ENCODE measurements at regions not wholly inside any gene's neighbourhood (a gene's known extent, or its start where the extent isn't known, plus 50 kb on each side); places are given as distances from the start of the nearest gene placed in this dataset.
A peak's percentile ranks its signal among the peaks of the same experiment; 100 is the strongest.

DNA sequence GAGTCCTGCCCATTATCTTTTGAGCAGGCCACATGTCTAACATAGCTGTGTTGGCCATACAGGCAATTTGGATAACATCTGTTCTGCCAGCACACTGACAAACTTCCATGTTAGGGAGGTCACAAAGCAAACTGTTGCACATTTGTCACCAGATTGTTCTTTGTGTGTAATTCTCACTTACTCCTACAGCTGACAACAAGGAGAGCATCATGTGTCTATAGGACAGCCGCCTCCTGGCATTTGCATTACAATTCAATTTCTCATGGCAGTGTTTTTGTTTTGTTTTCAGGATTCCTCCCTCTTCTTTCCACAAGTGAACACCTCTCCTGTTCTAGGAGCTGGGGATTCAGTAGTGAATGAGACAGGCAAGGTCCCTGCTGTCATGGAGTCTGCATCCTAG lies 94.3 kb upstream of the LEF1 start:
- no peaks in the 10 kb centered on the region for H3K27me3 ChIP-seq (ENCODE audit: control insufficient read depth, insufficient read depth)
- no peaks in the 10 kb centered on the region for H3K4me1 ChIP-seq (ENCODE audit: control insufficient read depth, insufficient read depth, low read length)
- intact Hi-C loops (cut with DNase I) = no loop called here
- 93% methylated on average over 1 of the region's 1 CpG for WGBS
- ATAC-seq = no peak
- no peak for DNase-seq
- no peak overlapping the region for H3K27ac ChIP-seq (ENCODE audit: low read length)
- no peak overlapping the region for H3K4me3 ChIP-seq (ENCODE audit: low read length)
- no peaks in the 10 kb centered on the region for H3K9me3 ChIP-seq (ENCODE audit: control insufficient read depth, low read length)

- no peaks in the 10 kb centered on the region for H3K9me3 ChIP-seq (ENCODE audit: control insufficient read depth, low read length)
- no peaks in the 10 kb centered on the region for H3K4me1 ChIP-seq (ENCODE audit: control insufficient read depth, insufficient read depth, low read length)
- WGBS = 25% methylated on average over 1 of the region's 1 CpG
- H3K4me3 ChIP-seq (ENCODE audit: low read length) = no peak overlapping the region
- H3K27ac ChIP-seq (ENCODE audit: low read length) = no peak overlapping the region
- DNase-seq (no peak), ATAC-seq (no peak)
- no peaks in the 10 kb centered on the region for H3K27me3 ChIP-seq (ENCODE audit: control insufficient read depth, insufficient read depth)
- intact Hi-C loops (cut with DNase I) = no loop called here
Observed at GRCh38 chr4:108261026-108261425, 92.3 kb upstream of the LEF1 start.

DNA sequence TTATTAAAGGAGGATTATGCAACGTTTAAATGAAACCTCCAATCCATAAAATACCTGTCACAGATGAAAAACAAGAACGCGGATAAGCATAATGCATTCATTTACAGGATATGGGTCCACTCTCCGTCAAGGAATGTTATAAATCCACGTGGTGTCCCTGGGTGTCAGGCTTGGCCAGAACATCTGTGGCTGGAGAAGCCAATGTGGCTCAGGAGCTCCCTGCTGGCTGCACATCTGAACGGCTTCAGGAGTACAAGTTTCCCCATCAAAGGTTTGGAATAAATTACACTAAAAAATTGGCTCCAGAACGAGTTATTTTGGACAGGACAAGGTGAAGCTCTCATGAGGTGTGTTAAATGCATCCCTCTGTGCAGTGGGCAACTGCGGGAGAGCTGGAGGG lies 87.8 kb upstream of the LEF1 start:
- no peaks in the 10 kb centered on the region for H3K9me3 ChIP-seq (ENCODE audit: control insufficient read depth, low read length)
- H3K27me3 ChIP-seq (ENCODE audit: control insufficient read depth, insufficient read depth) = no peaks in the 10 kb centered on the region
- WGBS = 78% methylated on average over 8 of the region's 8 CpGs
- intact Hi-C loops (cut with DNase I) = no loop called here
- H3K4me1 ChIP-seq (ENCODE audit: control insufficient read depth, insufficient read depth, low read length) = no peaks in the 10 kb centered on the region
- H3K27ac ChIP-seq (ENCODE audit: low read length) = no peak overlapping the region
- no peak overlapping the region for H3K4me3 ChIP-seq (ENCODE audit: low read length)
- ATAC-seq = no peak
- DNase-seq = no peak

- Histone ChIP-seq H3K27ac (ENCODE audit: low read length) (no peak overlapping the region), H3K4me3 (ENCODE audit: low read length) (no peak overlapping the region), H3K9me3 (ENCODE audit: control insufficient read depth, low read length) (no peaks in the 10 kb centered on the region), H3K27me3 (ENCODE audit: control insufficient read depth, insufficient read depth) (no peaks in the 10 kb centered on the region), H3K4me1 (ENCODE audit: control insufficient read depth, insufficient read depth, low read length) (no peaks in the 10 kb centered on the region)
- intact Hi-C loops (cut with DNase I) = no loop called here
- 43% methylated on average over 2 of the region's 2 CpGs for WGBS
- no peak for DNase-seq
- ATAC-seq = no peak
Observed at GRCh38 chr4:108255203-108255747, 86.5 kb upstream of the LEF1 start.

DNA sequence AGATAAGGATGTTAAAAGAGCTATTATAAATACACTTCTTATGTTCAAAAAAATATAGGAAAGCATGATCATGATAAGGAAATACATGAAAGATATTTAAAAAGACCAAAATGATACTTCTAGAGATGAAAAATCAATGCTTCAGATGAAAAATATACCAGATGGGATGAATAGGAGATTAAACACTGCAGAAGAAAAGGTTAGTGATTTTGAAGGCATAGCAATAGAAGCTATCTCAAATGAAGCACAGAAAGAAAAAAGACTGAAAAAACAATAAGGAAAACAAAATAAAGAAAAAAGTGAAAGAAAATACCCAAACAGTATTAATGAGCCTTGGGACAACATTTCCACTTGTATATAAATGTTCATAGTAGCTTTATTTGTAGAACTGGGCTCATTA lies 80.7 kb upstream of the LEF1 start:
- H3K4me3 ChIP-seq (ENCODE audit: low read length) = no peak overlapping the region
- intact Hi-C loops (cut with DNase I) = no loop called here
- DNase-seq = no peak
- H3K4me1 ChIP-seq (ENCODE audit: control insufficient read depth, insufficient read depth, low read length) = no peaks in the 10 kb centered on the region
- no peaks in the 10 kb centered on the region for H3K9me3 ChIP-seq (ENCODE audit: control insufficient read depth, low read length)
- H3K27ac ChIP-seq (ENCODE audit: low read length) = no peak overlapping the region
- ATAC-seq = no peak
- no peaks in the 10 kb centered on the region for H3K27me3 ChIP-seq (ENCODE audit: control insufficient read depth, insufficient read depth)

GRCh38 chr4:108247387-108248049 lies 78.8 kb upstream of the LEF1 start:
- ATAC-seq = no peak
- intact Hi-C loops (cut with DNase I) = no loop called here
- H3K27me3 ChIP-seq (ENCODE audit: control insufficient read depth, insufficient read depth) = no peaks in the 10 kb centered on the region
- DNase-seq = peak in 1 of 3 donors; percentile 26
- no peaks in the 10 kb centered on the region for H3K4me1 ChIP-seq (ENCODE audit: control insufficient read depth, insufficient read depth, low read length)
- H3K9me3 ChIP-seq (ENCODE audit: control insufficient read depth, low read length) = no peaks in the 10 kb centered on the region
- no peak overlapping the region for H3K27ac ChIP-seq (ENCODE audit: low read length)
- 20% methylated on average over 3 of the region's 3 CpGs for WGBS
- H3K4me3 ChIP-seq (ENCODE audit: low read length) = no peak overlapping the region

GRCh38 chr4:108244606-108245005 lies 75.9 kb upstream of the LEF1 start:
- no peak for ATAC-seq
- intact Hi-C loops (cut with DNase I) = no loop called here
- 61% methylated on average over 2 of the region's 2 CpGs for WGBS

GRCh38 chr4:108240366-108240765 lies 71.6 kb upstream of the LEF1 start:
- H3K4me3 ChIP-seq (ENCODE audit: low read length) = no peak overlapping the region
- no peaks in the 10 kb centered on the region for H3K4me1 ChIP-seq (ENCODE audit: control insufficient read depth, insufficient read depth, low read length)
- intact Hi-C loops (cut with DNase I) = no loop called here
- no peak for ATAC-seq
- DNase-seq = no peak
- no peaks in the 10 kb centered on the region for H3K27me3 ChIP-seq (ENCODE audit: control insufficient read depth, insufficient read depth)
- H3K9me3 ChIP-seq (ENCODE audit: control insufficient read depth, low read length) = no peaks in the 10 kb centered on the region
- H3K27ac ChIP-seq (ENCODE audit: low read length) = no peak overlapping the region

More at GRCh38 chr4:108244606-108245005, 75.9 kb upstream of the LEF1 start:
- Histone ChIP-seq H3K4me3 (ENCODE audit: low read length) (no peak overlapping the region), H3K9me3 (ENCODE audit: control insufficient read depth, low read length) (no peaks in the 10 kb centered on the region), H3K27me3 (ENCODE audit: control insufficient read depth, insufficient read depth) (no peaks in the 10 kb centered on the region), H3K27ac (ENCODE audit: low read length) (no peak overlapping the region), H3K4me1 (ENCODE audit: control insufficient read depth, insufficient read depth, low read length) (no peaks in the 10 kb centered on the region)
- DNase-seq = no peak

DNA sequence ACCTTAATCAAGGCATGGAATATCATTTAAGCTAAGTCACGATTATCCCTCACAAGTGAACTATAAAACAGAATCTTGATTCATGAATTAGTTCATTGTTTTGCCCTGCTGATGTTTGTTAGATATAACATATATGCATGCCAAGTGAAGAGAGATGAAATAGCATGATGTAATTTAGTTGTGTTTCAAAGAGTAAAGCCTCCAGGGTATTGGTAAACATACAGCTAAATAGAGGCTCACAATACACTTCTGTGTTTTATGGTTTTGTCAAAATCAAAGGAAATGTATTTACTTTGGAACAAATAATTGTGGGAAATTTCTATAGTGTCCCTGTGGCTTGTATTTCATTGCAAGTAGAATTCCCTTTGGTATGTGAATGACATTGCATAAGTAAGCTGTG lies 69.0 kb upstream of the LEF1 start:
- no peak for DNase-seq
- WGBS = 74% methylated on average over 1 of the region's 1 CpG
- H3K9me3 ChIP-seq (ENCODE audit: control insufficient read depth, low read length) = no peaks in the 10 kb centered on the region
- no peak for ATAC-seq
- no peak overlapping the region for H3K27ac ChIP-seq (ENCODE audit: low read length)
- no peak overlapping the region for H3K4me3 ChIP-seq (ENCODE audit: low read length)
- no peaks in the 10 kb centered on the region for H3K4me1 ChIP-seq (ENCODE audit: control insufficient read depth, insufficient read depth, low read length)
- intact Hi-C loops (cut with DNase I) = no loop called here
- H3K27me3 ChIP-seq (ENCODE audit: control insufficient read depth, insufficient read depth) = no peaks in the 10 kb centered on the region

- Histone ChIP-seq H3K27ac (ENCODE audit: low read length) (no peak overlapping the region), H3K27me3 (ENCODE audit: control insufficient read depth, insufficient read depth) (no peaks in the 10 kb centered on the region), H3K4me1 (ENCODE audit: control insufficient read depth, insufficient read depth, low read length) (no peaks in the 10 kb centered on the region), H3K4me3 (ENCODE audit: low read length) (no peak overlapping the region), H3K9me3 (ENCODE audit: control insufficient read depth, low read length) (no peaks in the 10 kb centered on the region)
- ATAC-seq (no peak), DNase-seq (no peak)
- intact Hi-C loops (cut with DNase I) = no loop called here
Observed at GRCh38 chr4:108236264-108236663, 67.5 kb upstream of the LEF1 start.

GRCh38 chr4:108227923-108228322 lies 59.2 kb upstream of the LEF1 start:
- intact Hi-C loops (cut with DNase I) = no loop called here
- 71% methylated on average over 4 of the region's 4 CpGs for WGBS
- H3K4me3 ChIP-seq (ENCODE audit: low read length) = no peak overlapping the region
- no peaks in the 10 kb centered on the region for H3K27me3 ChIP-seq (ENCODE audit: control insufficient read depth, insufficient read depth)
- H3K4me1 ChIP-seq (ENCODE audit: control insufficient read depth, insufficient read depth, low read length) = no peaks in the 10 kb centered on the region
- no peaks in the 10 kb centered on the region for H3K9me3 ChIP-seq (ENCODE audit: control insufficient read depth, low read length)
- no peak overlapping the region for H3K27ac ChIP-seq (ENCODE audit: low read length)
- DNase-seq (no peak), ATAC-seq (no peak)

- H3K4me1 ChIP-seq (ENCODE audit: control insufficient read depth, insufficient read depth, low read length) = no peaks in the 10 kb centered on the region
- no peak overlapping the region for H3K27ac ChIP-seq (ENCODE audit: low read length)
- no peak overlapping the region for H3K4me3 ChIP-seq (ENCODE audit: low read length)
- intact Hi-C loops (cut with DNase I) = no loop called here
- no peaks in the 10 kb centered on the region for H3K9me3 ChIP-seq (ENCODE audit: control insufficient read depth, low read length)
- 19% methylated on average over 6 of the region's 6 CpGs for WGBS
- DNase-seq = peak in 2 of 3 donors; percentile 29 to 59
- H3K27me3 ChIP-seq (ENCODE audit: control insufficient read depth, insufficient read depth) = no peaks in the 10 kb centered on the region
- ATAC-seq = no peak
Observed at GRCh38 chr4:108224611-108225053, 55.9 kb upstream of the LEF1 start.

Measured in right cardiac atrium (tissue), 5 donors.